ENCODE measurements at regions not wholly inside any gene's neighbourhood (a gene's known extent, or its start where the extent isn't known, plus 50 kb on each side); places are given as distances from the start of the nearest gene placed in this dataset.

- TF ChIP-seq CTCF (conservative IDR thresholded peaks at IDR 0.05 in 1 of 2, IDR thresholded peaks at IDR 0.05 in 1 of 2; ENCODE audit: low read depth in 1 of 2, low read length in 2 of 2) (no peak), EZH2 (IDR thresholded peaks at IDR 0.05; ENCODE audit: low read length, missing control alignments) (no peak)
These were observed 870.6 kb downstream of the TMEM121 start for GRCh38 chr14:106396999-106397398.
